ENCODE measurements at regions not wholly inside any gene's neighbourhood (a gene's known extent, or its start where the extent isn't known, plus 50 kb on each side); places are given as distances from the start of the nearest gene placed in this dataset.

DNA sequence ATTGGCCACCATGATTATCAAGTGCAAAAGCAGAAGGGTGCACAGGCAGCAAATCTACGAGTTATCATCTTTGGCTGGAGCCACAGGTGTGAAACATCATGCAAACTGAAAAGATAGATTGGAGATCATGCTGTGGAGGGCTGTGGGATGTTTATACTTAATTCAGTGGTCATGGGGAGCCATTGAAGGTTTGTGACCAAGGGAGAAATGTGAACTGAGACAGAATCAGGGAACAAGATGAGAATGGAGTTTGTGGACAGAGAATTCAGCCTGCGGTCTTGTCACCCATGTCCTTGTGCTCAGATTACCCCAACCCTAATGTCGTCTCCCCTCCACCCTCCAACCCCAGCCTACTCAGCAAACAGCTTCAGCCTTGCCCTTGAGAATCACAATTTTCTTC lies 62.9 kb upstream of the ACAN start:
- TF ChIP-seq CTCF (IDR thresholded peaks at IDR 0.05) (no peak), POLR2A (IDR thresholded peaks at IDR 0.05) (no peak)
